Stimulated activated CD4-positive, alpha-beta T cell treated with anti-CD3 and anti-CD28 coated beads, Interleukin-2, amount 100 ng/mL, for 48 hours (primary cell): ENCODE measurements at regions not wholly inside any gene's neighbourhood (a gene's known extent, or its start where the extent isn't known, plus 50 kb on each side); places are given as distances from the start of the nearest gene placed in this dataset.
A peak's percentile ranks its signal among the peaks of the same experiment; 100 is the strongest.

Experiments used
- DNase-seq, 2 donors: peaks; one replicate each; pipeline ENCODE4 v3.0.0-alpha.2; 2020

- no peak for DNase-seq
Observed at GRCh38 chr9:91043056-91043810, 241.6 kb downstream of the SYK start.

GRCh38 chr9:91043811-91044175, 242.2 kb downstream of the SYK start:
- DNase-seq, result no peak

- no peak for DNase-seq
Observed at GRCh38 chr9:91044354-91044753, 242.7 kb downstream of the SYK start.

- no peak for DNase-seq
Observed at GRCh38 chr9:91045041-91045440, 243.4 kb downstream of the SYK start.

GRCh38 chr9:91047529-91047928, 245.9 kb downstream of the SYK start:
- DNase-seq, result no peak

- no peak for DNase-seq
Observed at GRCh38 chr9:91047993-91048607, 246.5 kb downstream of the SYK start.

- no peak for DNase-seq
Observed at GRCh38 chr9:91048749-91049148, 247.1 kb downstream of the SYK start.

- DNase-seq, result no peak
Observed at GRCh38 chr9:91053824-91054223, 252.2 kb downstream of the SYK start.

GRCh38 chr9:91055845-91056244, 254.2 kb downstream of the SYK start:
- no peak for DNase-seq

GRCh38 chr9:91056486-91056885, 254.9 kb downstream of the SYK start:
- DNase-seq, result no peak

GRCh38 chr9:91056917-91057316, 255.3 kb downstream of the SYK start:
- DNase-seq, result no peak

GRCh38 chr9:91059713-91060112, 258.1 kb downstream of the SYK start:
- no peak for DNase-seq

- DNase-seq, result no peak
Observed at GRCh38 chr9:91060520-91061343, 259.1 kb downstream of the SYK start.

- no peak for DNase-seq
Observed at GRCh38 chr9:91061506-91061905, 259.9 kb downstream of the SYK start.

GRCh38 chr9:91062281-91062680, 260.7 kb downstream of the SYK start:
- DNase-seq, result no peak

- DNase-seq, result no peak
Observed at GRCh38 chr9:91063471-91063870, 261.9 kb downstream of the SYK start.

GRCh38 chr9:91065231-91066041, 263.8 kb downstream of the SYK start:
- DNase-seq, result no peak

GRCh38 chr9:91066042-91066415, 264.4 kb downstream of the SYK start:
- no peak for DNase-seq

GRCh38 chr9:91066856-91067255, 265.2 kb downstream of the SYK start:
- DNase-seq, result no peak

GRCh38 chr9:91067306-91067860, 265.8 kb downstream of the SYK start:
- no peak for DNase-seq

- DNase-seq, result peak; percentile 50 to 52
Observed at GRCh38 chr9:91071184-91071990, 269.8 kb downstream of the SYK start.
